ENCODE measurements at regions not wholly inside any gene's neighbourhood (a gene's known extent, or its start where the extent isn't known, plus 50 kb on each side); places are given as distances from the start of the nearest gene placed in this dataset.
"Not testable (repeated sequence)": the region's sequence is repeated elsewhere in the genome, so short reads cannot be mapped to it uniquely, and the experiment has no call there.

DNA sequence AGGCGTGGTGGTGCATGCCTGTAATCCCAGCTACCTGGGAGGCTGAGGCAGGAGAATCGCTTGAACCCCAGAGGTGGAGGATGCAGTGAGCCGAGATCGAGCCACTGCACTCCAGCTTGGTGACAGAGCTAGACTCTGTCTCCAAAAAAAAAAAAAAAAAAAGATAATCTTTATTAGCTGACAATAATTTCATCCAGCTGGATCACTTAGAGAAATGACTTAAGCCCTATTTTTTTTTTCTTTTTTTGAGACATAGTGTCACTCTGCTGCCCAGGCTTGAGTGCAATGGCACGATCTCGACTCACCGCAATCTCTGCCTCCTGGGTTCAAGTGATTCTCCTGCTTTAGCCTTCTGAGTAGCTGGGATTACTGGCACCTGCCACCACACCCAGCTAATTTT is 51.6 kb upstream of the MAP4K4 start:
- H3K9me3 Mint-ChIP-seq; ATAC-seq (ENCODE audit: low read depth); DNase-seq (ENCODE audit: low spot score in 2 of 2); H3K27ac Mint-ChIP-seq; H3K4me3 Mint-ChIP-seq; H3K36me3 Mint-ChIP-seq; H3K27me3 Mint-ChIP-seq; H3K4me1 Mint-ChIP-seq: not testable (repeated sequence)

- H3K4me1 Mint-ChIP-seq, result no peaks in the 10 kb centered on the region
- H3K27ac Mint-ChIP-seq, result no peak overlapping the region
- no peaks in the 10 kb centered on the region for H3K36me3 Mint-ChIP-seq
- H3K9me3 Mint-ChIP-seq, result no peaks in the 10 kb centered on the region
- ATAC-seq (ENCODE audit: low read depth) (no peak), DNase-seq (ENCODE audit: low spot score in 2 of 2) (no peak)
- no peaks in the 10 kb centered on the region for H3K27me3 Mint-ChIP-seq
- no peak overlapping the region for H3K4me3 Mint-ChIP-seq
Measured at GRCh38 chr2:101644842-101645383, 52.6 kb upstream of the MAP4K4 start.

DNA sequence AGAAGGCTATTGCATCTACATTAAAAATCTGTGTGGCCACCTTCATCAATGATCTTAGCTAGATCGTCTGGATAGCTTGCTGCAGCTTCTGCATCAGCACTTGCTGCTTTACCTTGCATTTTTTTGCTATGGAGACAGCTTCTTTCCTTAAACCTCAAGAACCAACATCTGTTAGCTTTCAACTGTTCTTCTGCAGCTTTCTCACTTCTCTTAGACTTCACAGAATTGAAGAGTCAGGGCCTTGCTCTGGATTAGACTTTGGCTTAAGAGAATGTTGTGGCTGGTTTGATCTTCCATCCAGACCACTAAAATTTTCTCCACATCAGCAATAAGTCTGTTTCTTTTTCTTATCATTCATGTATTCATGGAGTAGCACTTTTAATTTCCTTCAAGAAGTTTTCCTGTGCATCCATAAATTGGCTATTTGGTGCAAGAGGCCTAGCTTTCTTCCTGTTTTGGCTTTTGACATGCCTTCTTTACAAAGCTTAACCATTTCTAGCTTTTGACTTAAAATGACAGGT is 54.4 kb upstream of the MAP4K4 start:
- no peaks in the 10 kb centered on the region for H3K27me3 Mint-ChIP-seq
- DNase-seq (ENCODE audit: low spot score in 2 of 2), result no peak
- no peak for ATAC-seq (ENCODE audit: low read depth)
- H3K27ac Mint-ChIP-seq, result no peak overlapping the region
- H3K4me3 Mint-ChIP-seq, result no peak overlapping the region
- H3K36me3 Mint-ChIP-seq, result no peaks in the 10 kb centered on the region
- no peaks in the 10 kb centered on the region for H3K9me3 Mint-ChIP-seq
- H3K4me1 Mint-ChIP-seq, result no peaks in the 10 kb centered on the region

GRCh38 chr2:101638817-101639605 is 58.5 kb upstream of the MAP4K4 start:
- ATAC-seq (ENCODE audit: low read depth), result no peak

DNA sequence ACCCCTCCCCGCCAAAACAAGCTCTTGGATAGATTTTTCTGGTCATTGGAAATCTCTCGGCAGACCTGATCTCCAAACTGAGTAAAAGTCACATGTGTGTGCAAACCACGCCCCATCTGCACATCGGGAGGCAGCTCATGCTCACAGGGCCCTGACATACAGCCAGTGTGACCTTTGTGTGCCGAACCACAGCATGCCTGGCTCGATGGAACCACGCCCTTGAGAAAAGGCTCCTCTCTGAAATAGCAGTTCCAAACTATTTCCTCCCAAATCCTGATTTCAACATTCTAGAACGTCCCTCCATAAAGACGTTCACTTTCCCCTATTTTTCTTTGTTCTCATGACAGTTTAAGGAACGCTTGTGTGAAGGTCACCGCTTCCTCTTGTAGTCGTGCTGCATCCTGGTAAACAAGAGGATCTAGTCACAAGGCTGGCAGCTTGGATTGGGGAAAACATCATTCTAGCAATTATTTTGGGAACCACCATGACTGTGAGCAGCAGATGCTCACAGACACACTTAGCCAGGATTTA is 59.3 kb upstream of the MAP4K4 start:
- Mint-ChIP-seq H3K9me3 (no peaks in the 10 kb centered on the region), H3K27ac (peak overlapping the region; percentile 52), H3K27me3 (no peaks in the 10 kb centered on the region), H3K36me3 (no peaks in the 10 kb centered on the region), H3K4me1 (no peaks in the 10 kb centered on the region), H3K4me3 (no peak overlapping the region)
- ATAC-seq (ENCODE audit: low read depth), result no peak
- DNase-seq (ENCODE audit: low spot score in 2 of 2), result no peak

More at GRCh38 chr2:101638817-101639605, 58.5 kb upstream of the MAP4K4 start:
- Mint-ChIP-seq H3K36me3 (no peaks in the 10 kb centered on the region), H3K4me3 (no peak overlapping the region), H3K4me1 (no peaks in the 10 kb centered on the region), H3K27me3 (no peaks in the 10 kb centered on the region), H3K27ac (no peak overlapping the region), H3K9me3 (no peaks in the 10 kb centered on the region)
- no peak for DNase-seq (ENCODE audit: low spot score in 2 of 2)

DNA sequence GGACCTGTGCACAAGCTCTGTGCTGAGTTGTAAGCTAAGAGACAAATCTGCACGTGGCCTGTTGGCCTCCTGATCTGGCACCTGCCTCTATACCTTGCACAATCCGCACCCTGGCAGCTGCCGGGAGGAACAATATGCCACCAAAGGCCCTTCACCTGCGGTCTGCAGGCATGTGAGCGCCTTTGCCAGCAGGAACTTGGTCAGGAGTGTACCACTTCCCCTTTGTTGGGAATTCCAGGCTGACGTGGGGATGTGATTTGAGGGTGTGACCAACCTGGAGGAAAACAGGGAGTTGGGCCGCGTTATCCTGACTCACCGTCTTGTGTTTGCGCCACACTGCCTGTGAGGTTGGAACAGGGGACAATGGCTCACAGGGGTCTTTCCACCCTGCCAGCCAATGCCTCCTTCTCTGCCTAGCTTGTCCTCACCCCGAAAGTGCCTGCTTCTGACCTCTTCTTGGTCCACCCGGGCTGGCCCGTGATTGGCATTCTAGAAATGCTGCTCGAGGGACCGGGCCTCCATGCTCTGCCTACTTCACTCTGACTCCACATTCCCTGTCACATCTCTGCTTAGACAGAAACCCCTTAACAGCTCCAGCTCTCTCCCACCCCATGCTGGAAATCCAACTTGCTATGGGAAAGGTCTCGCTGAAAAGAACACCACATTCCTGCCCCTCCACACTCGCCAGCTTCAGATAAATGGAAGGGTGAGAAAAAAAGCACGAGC is 67.1 kb upstream of the MAP4K4 start:
- no peak for ATAC-seq (ENCODE audit: low read depth)
- Mint-ChIP-seq H3K27ac (no peak overlapping the region), H3K4me1 (peaks cover 8% of the 10 kb centered on the region), H3K27me3 (no peaks in the 10 kb centered on the region), H3K36me3 (no peaks in the 10 kb centered on the region), H3K4me3 (no peak overlapping the region), H3K9me3 (no peaks in the 10 kb centered on the region)
- DNase-seq (ENCODE audit: low spot score in 2 of 2), result no peak

GRCh38 chr2:101628030-101628392 is 69.5 kb upstream of the MAP4K4 start:
- Mint-ChIP-seq H3K27ac (peak overlapping the region; percentile 52), H3K27me3 (no peaks in the 10 kb centered on the region), H3K4me1 (peaks cover 23% of the 10 kb centered on the region), H3K4me3 (no peak overlapping the region), H3K9me3 (no peaks in the 10 kb centered on the region), H3K36me3 (no peaks in the 10 kb centered on the region)
- ATAC-seq (ENCODE audit: low read depth) (no peak), DNase-seq (ENCODE audit: low spot score in 2 of 2) (no peak)

- peak overlapping the region; percentile 52 for H3K27ac Mint-ChIP-seq
- DNase-seq (ENCODE audit: low spot score in 2 of 2), result no peak
- H3K4me3 Mint-ChIP-seq, result no peak overlapping the region
- H3K27me3 Mint-ChIP-seq, result no peaks in the 10 kb centered on the region
- ATAC-seq (ENCODE audit: low read depth), result no peak
- H3K36me3 Mint-ChIP-seq, result no peaks in the 10 kb centered on the region
- no peaks in the 10 kb centered on the region for H3K9me3 Mint-ChIP-seq
- H3K4me1 Mint-ChIP-seq, result peaks cover 28% of the 10 kb centered on the region
Measured at GRCh38 chr2:101627285-101628029, 70.0 kb upstream of the MAP4K4 start.

DNA sequence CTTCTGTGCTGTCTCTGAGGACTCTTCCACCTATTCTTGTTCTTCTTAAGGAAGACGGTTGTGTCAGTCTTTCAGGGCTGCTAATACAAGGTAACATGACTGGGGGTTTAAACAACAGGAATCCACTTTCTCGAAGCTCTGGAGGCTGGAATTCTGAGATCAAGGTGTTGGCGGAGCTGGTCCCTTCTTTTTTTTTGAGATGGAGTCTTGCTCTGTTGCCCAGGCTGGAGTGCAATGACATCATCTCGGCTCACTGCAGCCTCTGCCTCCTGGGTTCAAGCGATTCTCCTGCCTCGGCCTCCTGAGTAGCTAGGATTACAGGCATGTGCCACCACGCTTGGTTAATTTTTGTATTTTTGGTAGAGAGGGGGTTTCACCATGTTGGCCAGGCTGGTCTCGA is 71.7 kb upstream of the MAP4K4 start:
- H3K27ac Mint-ChIP-seq, result peak overlapping the region; percentile 100
- H3K9me3 Mint-ChIP-seq; H3K27me3 Mint-ChIP-seq; ATAC-seq (ENCODE audit: low read depth); H3K36me3 Mint-ChIP-seq; DNase-seq (ENCODE audit: low spot score in 2 of 2): not testable (repeated sequence)
- H3K4me1 Mint-ChIP-seq, result peaks cover 35% of the 10 kb centered on the region
- peak overlapping the region; percentile 9 for H3K4me3 Mint-ChIP-seq

GRCh38 chr2:101625387-101625786 is 72.1 kb upstream of the MAP4K4 start:
- ATAC-seq (ENCODE audit: low read depth) (peak; percentile 31), DNase-seq (ENCODE audit: low spot score in 2 of 2) (no peak)
- peak overlapping the region; percentile 9 for H3K4me3 Mint-ChIP-seq
- H3K27ac Mint-ChIP-seq, result peak overlapping the region; percentile 100
- H3K27me3 Mint-ChIP-seq, result no peaks in the 10 kb centered on the region
- no peaks in the 10 kb centered on the region for H3K9me3 Mint-ChIP-seq
- H3K36me3 Mint-ChIP-seq, result no peaks in the 10 kb centered on the region
- H3K4me1 Mint-ChIP-seq, result peaks cover 35% of the 10 kb centered on the region

DNA sequence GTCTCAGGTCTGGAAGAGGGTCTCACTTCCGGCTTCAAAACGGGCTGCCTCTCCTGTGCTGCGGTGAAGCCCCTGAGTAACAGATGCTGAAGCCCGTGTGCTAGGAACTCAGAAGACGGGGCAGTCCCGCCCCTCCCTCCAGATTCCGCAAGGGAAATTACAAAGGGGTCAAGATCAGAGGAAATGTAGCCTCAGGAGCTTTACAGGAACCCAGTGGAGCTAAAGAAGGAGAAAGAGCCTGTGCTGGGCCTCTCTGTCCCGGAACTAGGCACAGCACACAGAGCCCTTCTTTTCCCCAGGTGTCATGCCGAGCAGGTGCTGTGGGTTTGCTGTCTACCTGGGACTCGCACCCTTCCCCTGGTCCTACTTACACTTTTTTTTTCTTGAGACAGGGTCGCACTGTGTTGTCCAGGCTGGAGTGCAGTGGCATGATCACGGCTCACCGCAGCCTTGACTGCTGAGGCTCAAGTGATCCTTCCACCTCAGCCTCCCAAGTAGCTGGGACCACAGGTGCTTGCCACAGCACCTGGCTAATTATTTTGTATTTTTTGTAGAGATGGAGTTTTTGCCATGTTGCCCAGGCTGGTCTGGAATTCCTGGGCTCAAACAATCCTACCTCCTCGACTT is 72.7 kb upstream of the MAP4K4 start:
- no peaks in the 10 kb centered on the region for H3K9me3 Mint-ChIP-seq
- DNase-seq (ENCODE audit: low spot score in 2 of 2), result no peak
- H3K27ac Mint-ChIP-seq, result peak overlapping the region; percentile 100
- no peak overlapping the region for H3K4me3 Mint-ChIP-seq
- no peaks in the 10 kb centered on the region for H3K36me3 Mint-ChIP-seq
- no peak for ATAC-seq (ENCODE audit: low read depth)
- H3K27me3 Mint-ChIP-seq, result no peaks in the 10 kb centered on the region
- peaks cover 35% of the 10 kb centered on the region for H3K4me1 Mint-ChIP-seq

GRCh38 chr2:101623031-101623521 is 74.4 kb upstream of the MAP4K4 start:
- no peaks in the 10 kb centered on the region for H3K36me3 Mint-ChIP-seq
- peak overlapping the region; percentile 100 for H3K27ac Mint-ChIP-seq
- ATAC-seq (ENCODE audit: low read depth) (peak; percentile 91), DNase-seq (ENCODE audit: low spot score in 2 of 2) (peak in 1 of 2 donors; percentile 62)
- H3K4me3 Mint-ChIP-seq, result peak overlapping the region; percentile 57
- no peaks in the 10 kb centered on the region for H3K9me3 Mint-ChIP-seq
- H3K4me1 Mint-ChIP-seq, result peaks cover 37% of the 10 kb centered on the region
- no peaks in the 10 kb centered on the region for H3K27me3 Mint-ChIP-seq

All from memory B cell (primary cell).